HL-60 (cell line): ENCODE measurements at regions not wholly inside any gene's neighbourhood (a gene's known extent, or its start where the extent isn't known, plus 50 kb on each side); places are given as distances from the start of the nearest gene placed in this dataset.

Experiments
- DNase-seq, 2 experiments: peaks; one replicate each; pipeline ENCODE4 v3.0.0-alpha.2; 2010 to 2020; ENCODE audit warnings: low read depth in 1 of 2, low spot score in 1 of 2
- H3K27ac ChIP-seq: fragments of 250-450 bp; sonication (Bioruptor Pico); replicated peaks from 2 replicates; pipeline ENCODE4 v1.5.1; 2020; ENCODE audit warnings: mild to moderate bottlenecking, moderate library complexity
- H3K27me3 ChIP-seq: fragments of 250-450 bp; sonication (Bioruptor Pico); 2 replicates; pipeline ENCODE4 v1.5.1; 2021; ENCODE audit warnings: mild to moderate bottlenecking, moderate library complexity; ENCODE audit not compliant: insufficient read depth, poor library complexity, severe bottlenecking
- H3K4me3 ChIP-seq: replicated peaks from 2 replicates; pipeline ENCODE4 v1.5.1; 2011; ENCODE audit warnings: mild to moderate bottlenecking, control low read depth, low read length; ENCODE audit not compliant: insufficient read depth
- CTCF ChIP-seq: IDR thresholded peaks from one replicate; pipeline ENCODE4 v1.5.1; 2011; ENCODE audit warnings: low read length, control low read depth, inconsistent platforms; ENCODE audit not compliant: insufficient read depth
- GABPA ChIP-seq: IDR thresholded peaks from 2 replicates; pipeline ENCODE4 v1.6.1; 2012; ENCODE audit warnings: low read depth
- POLR2AphosphoS5 ChIP-seq: IDR thresholded peaks from 2 replicates; pipeline ENCODE4 v1.6.1; 2012; ENCODE audit warnings: low read depth
- REST ChIP-seq: IDR thresholded peaks from 2 replicates; pipeline ENCODE4 v1.6.1; 2012; ENCODE audit warnings: low read depth; ENCODE audit not compliant: insufficient replicate concordance
- SPI1 ChIP-seq: IDR thresholded peaks from 2 replicates; pipeline ENCODE4 v1.6.1; 2012; ENCODE audit warnings: low read depth, mild to moderate bottlenecking, borderline replicate concordance

- Histone ChIP-seq H3K4me3 (no peak overlapping the region), H3K27me3 (no peaks in the 10 kb centered on the region), H3K27ac (no peak overlapping the region)
- TF ChIP-seq GABPA: no peak
- no peak for TF ChIP-seq REST
- no peak for TF ChIP-seq POLR2AphosphoS5
- no peak for TF ChIP-seq CTCF
- TF ChIP-seq SPI1: no peak
- no peak for DNase-seq
Measured at GRCh38 chr2:217006217-217006616, 146.4 kb upstream of the TNP1 start.

- TF ChIP-seq CTCF: no peak
- TF ChIP-seq GABPA: no peak
- no peak for TF ChIP-seq POLR2AphosphoS5
- TF ChIP-seq REST: no peak
- TF ChIP-seq SPI1: no peak
- no peak for DNase-seq
- Histone ChIP-seq H3K4me3 (no peak overlapping the region), H3K27ac (no peak overlapping the region), H3K27me3 (no peaks in the 10 kb centered on the region)
Measured at GRCh38 chr2:217004656-217005055, 144.8 kb upstream of the TNP1 start.

GRCh38 chr2:217001740-217002139, 141.9 kb upstream of the TNP1 start:
- H3K27ac ChIP-seq: no peak overlapping the region
- DNase-seq: no peak
- no peak overlapping the region for H3K4me3 ChIP-seq
- TF ChIP-seq SPI1 (no peak), GABPA (no peak), POLR2AphosphoS5 (no peak), CTCF (no peak), REST (no peak)
- H3K27me3 ChIP-seq: no peaks in the 10 kb centered on the region
